CD4-positive, alpha-beta T cell (primary cell): ENCODE measurements at regions not wholly inside any gene's neighbourhood (a gene's known extent, or its start where the extent isn't known, plus 50 kb on each side); places are given as distances from the start of the nearest gene placed in this dataset.

ENCODE experiments used
- ATAC-seq: fragments of 200-7000 bp; cut with Tn5 transposase; one replicate; pipeline ENCODE4 v1.10.0; 2022; ENCODE audit warnings: mild to moderate bottlenecking; ENCODE audit not compliant: poor library complexity
- CTCF ChIA-PET: fragments of 350-600 bp; sonication (Branson Sonifier 250); formaldehyde crosslinking; loops from one replicate; lab custom pipeline; 2021; ENCODE audit warnings: antibody characterized with exemption, inconsistent platforms; lab: Charles Lee
- POLR2A ChIA-PET: fragments of 350-600 bp; sonication (Branson Sonifier 250); formaldehyde crosslinking; loops from one replicate; lab custom pipeline; 2021; ENCODE audit warnings: antibody characterized with exemption, inconsistent platforms; lab: Charles Lee
- DNase-seq, 14 experiments: peaks; one replicate each; pipeline ENCODE4 v3.0.0-alpha.2; 2013 to 2020; ENCODE audit warnings: mixed read lengths in 2 of 14
- H3K27ac ChIP-seq, 2 donors: one replicate each; pipeline versions ENCODE4 v1.5.1 to v1.7.0; 2013; ENCODE audit warnings: low read length in 2 of 2, low read depth in 1 of 2, mild to moderate bottlenecking in 1 of 2
- H3K27me3 ChIP-seq, 2 experiments: 1 replicate in 1 of 2; 2 replicates in 1 of 2; pipeline versions ENCODE4 v1.6.1 to v1.7.0; 2013; ENCODE audit warnings: low read length in 2 of 2, control low read depth in 1 of 2, mild to moderate bottlenecking in 1 of 2, moderate library complexity in 1 of 2; ENCODE audit not compliant: insufficient read depth in 2 of 2, control insufficient read depth in 1 of 2
- H3K36me3 ChIP-seq: one replicate; pipeline ENCODE4 v1.6.1; 2013; ENCODE audit warnings: low read length, control low read depth; ENCODE audit not compliant: insufficient read depth
- H3K4me1 ChIP-seq: one replicate; pipeline ENCODE4 v1.6.1; 2013; ENCODE audit warnings: low read length, control low read depth; ENCODE audit not compliant: insufficient read depth
- H3K4me3 ChIP-seq: one replicate; pipeline ENCODE4 v1.5.1; 2013; ENCODE audit warnings: mild to moderate bottlenecking, low read length, moderate library complexity
- H3K9me3 ChIP-seq, 2 experiments: 1 replicate in 1 of 2; 2 replicates in 1 of 2; pipeline versions ENCODE4 v1.6.1 to v1.7.0; 2013; ENCODE audit warnings: low read length in 2 of 2, mild to moderate bottlenecking in 2 of 2, control low read depth in 1 of 2, moderate library complexity in 1 of 2; ENCODE audit not compliant: control insufficient read depth in 1 of 2, insufficient read depth in 1 of 2
- H3K27ac Mint-ChIP-seq: one replicate; pipeline ENCODE4 v1.8.0; 2020; ENCODE audit warnings: mixed read lengths
- H3K27me3 Mint-ChIP-seq: one replicate; pipeline ENCODE4 v1.8.0; 2021; ENCODE audit warnings: mixed read lengths
- H3K36me3 Mint-ChIP-seq: one replicate; pipeline ENCODE4 v1.8.0; 2021; ENCODE audit warnings: low read depth, mixed read lengths
- H3K4me1 Mint-ChIP-seq: one replicate; pipeline ENCODE4 v1.8.0; 2021; ENCODE audit warnings: low read depth, mixed read lengths
- H3K4me3 Mint-ChIP-seq: one replicate; pipeline ENCODE4 v1.8.0; 2020; ENCODE audit warnings: mild to moderate bottlenecking, mixed read lengths
- H3K9me3 Mint-ChIP-seq: one replicate; pipeline ENCODE4 v1.8.0; 2020; ENCODE audit warnings: mixed read lengths
- intact Hi-C, 2 experiments: fragments of 100-400 bp; cut with DNase I in 1 of 2; cut with micrococcal nuclease in 1 of 2; formaldehyde crosslinking; loops; one replicate each; pipeline versions ENCODE4 v1.15.1 to v1.9.0; 2023 to 2025; cut with DNase I, micrococcal nuclease
- TF ChIP-seq, protein P1 (sequence below): fragments of 200-600 bp; IDR thresholded peaks from one replicate; pipeline ENCODE4 v1.8.0; 2022; ENCODE audit warnings: antibody characterized with exemption, mild to moderate bottlenecking

DNA sequence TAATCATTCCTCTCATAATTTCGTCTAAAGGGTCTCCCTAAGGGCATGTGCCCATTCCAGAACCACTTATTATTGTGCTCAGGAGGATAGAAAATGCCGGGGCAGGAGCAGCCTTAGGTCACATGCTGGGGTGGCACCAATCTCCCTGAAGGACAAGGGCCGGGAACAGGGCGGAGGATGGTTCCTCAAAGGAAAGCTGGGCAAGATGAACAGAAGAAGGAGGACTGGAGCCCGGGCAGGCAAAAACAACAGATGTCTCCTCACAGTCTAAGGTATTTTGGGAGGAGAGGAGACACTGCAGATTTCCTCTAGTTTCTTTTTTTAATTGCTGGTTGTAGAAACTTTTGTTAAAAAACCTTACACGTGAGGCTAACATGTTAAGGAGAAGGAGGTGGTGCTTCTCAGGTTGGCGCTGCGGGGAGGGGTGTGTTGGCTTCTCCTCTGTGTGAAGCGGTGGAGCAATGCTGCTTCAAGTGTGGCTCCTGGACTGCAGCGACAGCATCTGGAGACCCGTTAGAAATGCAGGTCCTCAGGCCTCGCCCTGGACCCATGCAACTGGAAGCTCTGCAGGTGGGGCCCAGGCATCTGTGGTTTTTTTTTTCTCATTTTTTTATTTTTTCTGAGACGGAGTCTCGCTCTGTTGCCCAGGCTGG lies 164.8 kb downstream of the AACS start:
- Mint-ChIP-seq H3K27me3 (peaks cover 30% of the 10 kb centered on the region), H3K36me3 (no peaks in the 10 kb centered on the region), H3K4me1 (no peaks in the 10 kb centered on the region), H3K27ac (no peak overlapping the region), H3K9me3 (no peaks in the 10 kb centered on the region), H3K4me3 (no peak overlapping the region)
- no peak for DNase-seq
- ATAC-seq = no peak
- no peaks in the 10 kb centered on the region for H3K36me3 ChIP-seq
- no peak overlapping the region for H3K27ac ChIP-seq
- TF ChIP-seq, protein P1, sequence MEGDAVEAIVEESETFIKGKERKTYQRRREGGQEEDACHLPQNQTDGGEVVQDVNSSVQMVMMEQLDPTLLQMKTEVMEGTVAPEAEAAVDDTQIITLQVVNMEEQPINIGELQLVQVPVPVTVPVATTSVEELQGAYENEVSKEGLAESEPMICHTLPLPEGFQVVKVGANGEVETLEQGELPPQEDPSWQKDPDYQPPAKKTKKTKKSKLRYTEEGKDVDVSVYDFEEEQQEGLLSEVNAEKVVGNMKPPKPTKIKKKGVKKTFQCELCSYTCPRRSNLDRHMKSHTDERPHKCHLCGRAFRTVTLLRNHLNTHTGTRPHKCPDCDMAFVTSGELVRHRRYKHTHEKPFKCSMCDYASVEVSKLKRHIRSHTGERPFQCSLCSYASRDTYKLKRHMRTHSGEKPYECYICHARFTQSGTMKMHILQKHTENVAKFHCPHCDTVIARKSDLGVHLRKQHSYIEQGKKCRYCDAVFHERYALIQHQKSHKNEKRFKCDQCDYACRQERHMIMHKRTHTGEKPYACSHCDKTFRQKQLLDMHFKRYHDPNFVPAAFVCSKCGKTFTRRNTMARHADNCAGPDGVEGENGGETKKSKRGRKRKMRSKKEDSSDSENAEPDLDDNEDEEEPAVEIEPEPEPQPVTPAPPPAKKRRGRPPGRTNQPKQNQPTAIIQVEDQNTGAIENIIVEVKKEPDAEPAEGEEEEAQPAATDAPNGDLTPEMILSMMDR = no peak
- H3K4me1 ChIP-seq = no peaks in the 10 kb centered on the region
- intact Hi-C loops = no loop called here
- no peaks in the 10 kb centered on the region for H3K9me3 ChIP-seq
- ChIA-PET CTCF (interaction anchor here (0.7 kb wide), 1 partner anchor 13 kb away, joined by 3 read pairs; no protein-coding TSS in a partner anchor), POLR2A (no interaction called here)
- peaks cover 0 to 2% of the 10 kb centered on the region in 2 experiments for H3K27me3 ChIP-seq
- no peak overlapping the region for H3K4me3 ChIP-seq

DNA sequence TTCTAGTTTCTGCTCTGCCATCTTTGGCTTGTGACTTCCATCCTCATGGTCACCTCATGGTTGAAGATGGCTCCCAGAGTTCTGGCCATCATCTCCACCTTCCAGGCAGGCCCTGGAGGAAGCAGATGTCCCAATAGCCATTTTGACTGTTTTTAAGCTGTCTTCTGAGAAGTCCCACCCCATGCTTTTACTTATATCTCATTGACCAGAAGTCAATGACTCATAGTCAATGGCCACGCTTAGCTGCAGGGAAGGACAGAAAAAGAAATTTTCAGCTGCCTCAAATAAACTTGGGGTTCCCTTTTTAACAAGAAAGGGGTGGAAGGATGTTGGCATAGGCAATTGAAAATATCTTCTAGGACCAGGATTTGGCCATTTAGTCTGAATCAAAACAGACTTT lies 168.1 kb downstream of the AACS start:
- no peaks in the 10 kb centered on the region for H3K9me3 Mint-ChIP-seq
- H3K4me1 Mint-ChIP-seq = no peaks in the 10 kb centered on the region

DNA sequence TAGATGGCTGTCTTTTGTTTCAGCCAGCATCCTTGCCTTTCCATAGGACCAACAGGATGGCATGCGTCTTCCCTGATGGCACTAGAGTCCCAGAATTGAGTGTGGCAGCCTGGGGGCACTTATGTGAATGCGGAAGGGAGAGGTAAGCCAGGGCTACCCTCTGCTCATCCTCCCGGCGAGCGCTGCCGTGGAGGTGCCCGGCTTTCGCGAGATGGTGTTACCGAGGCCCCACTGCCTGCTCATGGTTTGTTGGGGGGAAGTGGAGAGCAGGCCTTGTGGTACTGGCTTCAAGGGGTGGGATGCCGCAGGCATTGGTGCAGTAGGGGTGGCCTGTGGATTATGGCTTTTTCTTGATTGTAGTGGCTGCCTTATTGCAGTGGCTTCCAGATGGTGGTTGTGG lies 174.3 kb downstream of the AACS start:
- peaks cover 19% of the 10 kb centered on the region for H3K27me3 Mint-ChIP-seq
- Histone ChIP-seq H3K27me3 (peaks cover 2 to 5% of the 10 kb centered on the region in 2 experiments), H3K4me1 (no peaks in the 10 kb centered on the region), H3K36me3 (no peaks in the 10 kb centered on the region), H3K4me3 (no peak overlapping the region), H3K9me3 (no peaks in the 10 kb centered on the region), H3K27ac (no peak overlapping the region)
- TF ChIP-seq, protein P1 = no peak
- H3K9me3 Mint-ChIP-seq = no peaks in the 10 kb centered on the region
- intact Hi-C loops = no loop called here
- CTCF ChIA-PET = no interaction called here
- no peak for DNase-seq
- H3K27ac Mint-ChIP-seq = no peak overlapping the region
- no peaks in the 10 kb centered on the region for H3K36me3 Mint-ChIP-seq
- no peaks in the 10 kb centered on the region for H3K4me1 Mint-ChIP-seq
- no peak overlapping the region for H3K4me3 Mint-ChIP-seq
- ATAC-seq = no peak
- POLR2A ChIA-PET = no interaction called here

More for the DNA sequence above, 168.1 kb downstream of the AACS start:
- DNase-seq (no peak), ATAC-seq (no peak)
- H3K27me3 ChIP-seq = peaks cover 0 to 5% of the 10 kb centered on the region in 2 experiments
- no peaks in the 10 kb centered on the region for H3K9me3 ChIP-seq
- no peak overlapping the region for H3K27ac Mint-ChIP-seq
- no peak overlapping the region for H3K27ac ChIP-seq
- no peaks in the 10 kb centered on the region for H3K36me3 ChIP-seq
- TF ChIP-seq, protein P1 = no peak
- no peak overlapping the region for H3K4me3 ChIP-seq
- H3K4me1 ChIP-seq = no peaks in the 10 kb centered on the region
- no peaks in the 10 kb centered on the region for H3K36me3 Mint-ChIP-seq
- ChIA-PET CTCF (no interaction called here), POLR2A (no interaction called here)
- H3K4me3 Mint-ChIP-seq = no peak overlapping the region
- intact Hi-C loops = no loop called here
- H3K27me3 Mint-ChIP-seq = peaks cover 19% of the 10 kb centered on the region
